ENCODE measurements at regions not wholly inside any gene's neighbourhood (a gene's known extent, or its start where the extent isn't known, plus 50 kb on each side); places are given as distances from the start of the nearest gene placed in this dataset.

DNA sequence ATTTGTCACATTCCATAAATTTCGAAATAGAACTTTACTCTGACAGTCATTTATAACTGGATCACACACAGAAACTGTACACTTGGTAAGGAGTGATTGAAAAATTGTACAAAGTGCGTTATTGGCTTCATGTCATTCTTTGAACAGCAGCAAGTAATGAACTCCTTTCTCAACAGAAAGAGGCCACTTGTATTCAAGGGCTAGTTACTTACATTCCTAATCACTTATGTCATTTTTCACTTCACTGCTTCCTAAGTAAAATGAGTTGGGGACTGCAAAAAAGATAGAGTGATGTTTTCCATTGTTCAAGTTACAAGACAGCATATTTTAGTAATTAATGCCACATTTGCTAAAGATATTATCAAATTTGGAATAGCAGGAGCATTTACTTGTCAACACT lies 893.2 kb downstream of the DTWD2 start:
- Histone ChIP-seq H3K4me3 (ENCODE audit: low read length) (no peak overlapping the region), H3K9me3 (ENCODE audit: low read length) (no peaks in the 10 kb centered on the region), H3K36me3 (ENCODE audit: insufficient read depth, low read length) (no peaks in the 10 kb centered on the region), H2AFZ (ENCODE audit: low read depth, low read length) (no peak overlapping the region), H3F3A (ENCODE audit: insufficient read depth, low read length, poor library complexity, severe bottlenecking) (no peaks in the 10 kb centered on the region), H3K9ac (ENCODE audit: low read length) (no peak overlapping the region), H3K27ac (ENCODE audit: low read length) (no peak overlapping the region), H3K27me3 (ENCODE audit: insufficient read depth, low read depth, low read length) (no peaks in the 10 kb centered on the region), H4K20me1 (ENCODE audit: insufficient read depth) (no peaks in the 10 kb centered on the region), H3K79me2 (replicated peaks; ENCODE audit: insufficient read depth, low read length) (no peaks in the 10 kb centered on the region), H3K9me2 (ENCODE audit: insufficient read depth, low read length) (no peaks in the 10 kb centered on the region), H3K4me2 (ENCODE audit: low read length) (no peak overlapping the region)
- TF ChIP-seq MXI1 (conservative IDR thresholded peaks at IDR 0.05; ENCODE audit: poor library complexity, severe bottlenecking) (no peak), SMC3 (conservative IDR thresholded peaks at IDR 0.05; ENCODE audit: poor library complexity) (no peak), TAF1 (IDR thresholded peaks at IDR 0.05; ENCODE audit: low read depth) (no peak), EZH2 (IDR thresholded peaks at IDR 0.05; ENCODE audit: borderline replicate concordance, insufficient read depth, low read length, poor library complexity, severe bottlenecking) (no peak), POLR2AphosphoS5 (IDR thresholded peaks at IDR 0.05) (no peak)
- TF ChIP-seq, protein P1, sequence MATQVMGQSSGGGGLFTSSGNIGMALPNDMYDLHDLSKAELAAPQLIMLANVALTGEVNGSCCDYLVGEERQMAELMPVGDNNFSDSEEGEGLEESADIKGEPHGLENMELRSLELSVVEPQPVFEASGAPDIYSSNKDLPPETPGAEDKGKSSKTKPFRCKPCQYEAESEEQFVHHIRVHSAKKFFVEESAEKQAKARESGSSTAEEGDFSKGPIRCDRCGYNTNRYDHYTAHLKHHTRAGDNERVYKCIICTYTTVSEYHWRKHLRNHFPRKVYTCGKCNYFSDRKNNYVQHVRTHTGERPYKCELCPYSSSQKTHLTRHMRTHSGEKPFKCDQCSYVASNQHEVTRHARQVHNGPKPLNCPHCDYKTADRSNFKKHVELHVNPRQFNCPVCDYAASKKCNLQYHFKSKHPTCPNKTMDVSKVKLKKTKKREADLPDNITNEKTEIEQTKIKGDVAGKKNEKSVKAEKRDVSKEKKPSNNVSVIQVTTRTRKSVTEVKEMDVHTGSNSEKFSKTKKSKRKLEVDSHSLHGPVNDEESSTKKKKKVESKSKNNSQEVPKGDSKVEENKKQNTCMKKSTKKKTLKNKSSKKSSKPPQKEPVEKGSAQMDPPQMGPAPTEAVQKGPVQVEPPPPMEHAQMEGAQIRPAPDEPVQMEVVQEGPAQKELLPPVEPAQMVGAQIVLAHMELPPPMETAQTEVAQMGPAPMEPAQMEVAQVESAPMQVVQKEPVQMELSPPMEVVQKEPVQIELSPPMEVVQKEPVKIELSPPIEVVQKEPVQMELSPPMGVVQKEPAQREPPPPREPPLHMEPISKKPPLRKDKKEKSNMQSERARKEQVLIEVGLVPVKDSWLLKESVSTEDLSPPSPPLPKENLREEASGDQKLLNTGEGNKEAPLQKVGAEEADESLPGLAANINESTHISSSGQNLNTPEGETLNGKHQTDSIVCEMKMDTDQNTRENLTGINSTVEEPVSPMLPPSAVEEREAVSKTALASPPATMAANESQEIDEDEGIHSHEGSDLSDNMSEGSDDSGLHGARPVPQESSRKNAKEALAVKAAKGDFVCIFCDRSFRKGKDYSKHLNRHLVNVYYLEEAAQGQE (IDR thresholded peaks at IDR 0.05; ENCODE audit: borderline replicate concordance): no peak

- Histone ChIP-seq H3K9ac (ENCODE audit: low read length) (no peak overlapping the region), H3K4me2 (ENCODE audit: low read length) (no peak overlapping the region), H3K27me3 (ENCODE audit: insufficient read depth, low read depth, low read length) (no peaks in the 10 kb centered on the region), H3K27ac (ENCODE audit: low read length) (no peak overlapping the region), H4K20me1 (ENCODE audit: insufficient read depth) (no peaks in the 10 kb centered on the region), H3K36me3 (ENCODE audit: insufficient read depth, low read length) (no peaks in the 10 kb centered on the region), H2AFZ (ENCODE audit: low read depth, low read length) (no peak overlapping the region), H3K9me3 (ENCODE audit: low read length) (no peaks in the 10 kb centered on the region), H3K4me3 (ENCODE audit: low read length) (no peak overlapping the region), H3K79me2 (replicated peaks; ENCODE audit: insufficient read depth, low read length) (no peaks in the 10 kb centered on the region), H3F3A (ENCODE audit: insufficient read depth, low read length, poor library complexity, severe bottlenecking) (no peaks in the 10 kb centered on the region), H3K9me2 (ENCODE audit: insufficient read depth, low read length) (no peaks in the 10 kb centered on the region)
- TF ChIP-seq, protein P1 (IDR thresholded peaks at IDR 0.05; ENCODE audit: borderline replicate concordance): no peak
- TF ChIP-seq SMC3 (conservative IDR thresholded peaks at IDR 0.05; ENCODE audit: poor library complexity): no peak
- no peak for TF ChIP-seq POLR2AphosphoS5 (IDR thresholded peaks at IDR 0.05)
- no peak for TF ChIP-seq RAD21 (conservative IDR thresholded peaks at IDR 0.05)
- no peak for TF ChIP-seq EP300 (conservative IDR thresholded peaks at IDR 0.05; ENCODE audit: poor library complexity, severe bottlenecking)
- TF ChIP-seq TAF1 (IDR thresholded peaks at IDR 0.05; ENCODE audit: low read depth): no peak
- TF ChIP-seq CTCF (IDR thresholded peaks at IDR 0.05; ENCODE audit: poor library complexity, severe bottlenecking): no peak
- no peak for TF ChIP-seq MXI1 (conservative IDR thresholded peaks at IDR 0.05; ENCODE audit: poor library complexity, severe bottlenecking)
- no peak for TF ChIP-seq EZH2 (IDR thresholded peaks at IDR 0.05; ENCODE audit: borderline replicate concordance, insufficient read depth, low read length, poor library complexity, severe bottlenecking)
These were observed 899.9 kb downstream of the DTWD2 start for GRCh38 chr5:118088448-118088847.
